ENCODE measurements at regions not wholly inside any gene's neighbourhood (a gene's known extent, or its start where the extent isn't known, plus 50 kb on each side); places are given as distances from the start of the nearest gene placed in this dataset.

- no peak for DNase-seq
These were observed 726.9 kb downstream of the TNS3 start for GRCh38 chr7:46854958-46855473.

GRCh38 chr7:46853451-46853850, 728.5 kb downstream of the TNS3 start:
- DNase-seq = no peak

- no peak for DNase-seq
These were observed 729.1 kb downstream of the TNS3 start for GRCh38 chr7:46852795-46853194.

GRCh38 chr7:46850563-46851330, 731.2 kb downstream of the TNS3 start:
- no peak for DNase-seq

- DNase-seq = no peak
These were observed 733.0 kb downstream of the TNS3 start for GRCh38 chr7:46848944-46849343.

- no peak for DNase-seq
These were observed 733.6 kb downstream of the TNS3 start for GRCh38 chr7:46848311-46848710.

- DNase-seq = no peak
These were observed 734.8 kb downstream of the TNS3 start for GRCh38 chr7:46847126-46847525.

- DNase-seq = no peak
These were observed 737.4 kb downstream of the TNS3 start for GRCh38 chr7:46844486-46844885.

- DNase-seq = no peak
These were observed 740.7 kb downstream of the TNS3 start for GRCh38 chr7:46841248-46841647.

- DNase-seq = no peak
These were observed 742.3 kb downstream of the TNS3 start for GRCh38 chr7:46839651-46840050.

GRCh38 chr7:46838463-46838862, 743.4 kb downstream of the TNS3 start:
- DNase-seq = no peak

- DNase-seq = no peak
These were observed 746.4 kb downstream of the TNS3 start for GRCh38 chr7:46835556-46835955.

- no peak for DNase-seq
These were observed 747.0 kb downstream of the TNS3 start for GRCh38 chr7:46834921-46835320.

GRCh38 chr7:46833197-46833596, 748.7 kb downstream of the TNS3 start:
- DNase-seq = no peak

- no peak for DNase-seq
These were observed 749.8 kb downstream of the TNS3 start for GRCh38 chr7:46832136-46832535.

GRCh38 chr7:46819819-46820218, 762.1 kb downstream of the TNS3 start:
- no peak for DNase-seq

GRCh38 chr7:46814516-46815250, 767.2 kb downstream of the TNS3 start:
- DNase-seq = no peak

GRCh38 chr7:46812101-46812675, 769.7 kb downstream of the TNS3 start:
- DNase-seq = no peak

GRCh38 chr7:46811529-46811928, 770.4 kb downstream of the TNS3 start:
- DNase-seq = no peak

- DNase-seq = no peak
These were observed 770.9 kb downstream of the TNS3 start for GRCh38 chr7:46810986-46811385.

- no peak for DNase-seq
These were observed 772.0 kb downstream of the TNS3 start for GRCh38 chr7:46809886-46810285.

GRCh38 chr7:46806856-46807255, 775.1 kb downstream of the TNS3 start:
- DNase-seq = no peak

- no peak for DNase-seq
These were observed 779.4 kb downstream of the TNS3 start for GRCh38 chr7:46802479-46802878.

GRCh38 chr7:46791188-46791587, 790.7 kb downstream of the TNS3 start:
- no peak for DNase-seq

Data from CD4-positive, alpha-beta T cell treated with Interleukin-1 beta for 1 hour (primary cell).